ENCODE measurements at regions not wholly inside any gene's neighbourhood (a gene's known extent, or its start where the extent isn't known, plus 50 kb on each side); places are given as distances from the start of the nearest gene placed in this dataset.
"Not testable (repeated sequence)": the region's sequence is repeated elsewhere in the genome, so short reads cannot be mapped to it uniquely, and the experiment has no call there.

DNA sequence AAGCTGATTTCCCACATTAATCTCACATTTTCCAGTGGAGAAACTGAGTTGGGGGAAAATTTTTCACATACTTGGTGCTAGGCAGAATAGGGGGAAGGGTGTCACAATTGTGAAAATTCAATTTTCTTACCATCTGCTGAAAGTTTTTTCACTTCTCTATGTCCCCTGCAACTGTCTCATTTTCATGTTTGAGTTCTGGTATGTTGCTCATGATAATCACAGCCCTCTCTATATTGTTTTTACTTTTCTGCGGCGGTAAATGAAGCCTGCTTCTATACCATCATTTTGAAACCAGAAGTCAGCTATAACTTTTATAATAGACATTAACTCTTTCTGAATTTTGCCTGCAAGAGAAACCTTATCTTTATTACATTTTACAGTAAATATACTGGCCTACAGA is 1664.5 kb downstream of the EFNA5 start:
- intact Hi-C loops (cut with DNase I): no loop called here
- TF ChIP-seq, protein P1, sequence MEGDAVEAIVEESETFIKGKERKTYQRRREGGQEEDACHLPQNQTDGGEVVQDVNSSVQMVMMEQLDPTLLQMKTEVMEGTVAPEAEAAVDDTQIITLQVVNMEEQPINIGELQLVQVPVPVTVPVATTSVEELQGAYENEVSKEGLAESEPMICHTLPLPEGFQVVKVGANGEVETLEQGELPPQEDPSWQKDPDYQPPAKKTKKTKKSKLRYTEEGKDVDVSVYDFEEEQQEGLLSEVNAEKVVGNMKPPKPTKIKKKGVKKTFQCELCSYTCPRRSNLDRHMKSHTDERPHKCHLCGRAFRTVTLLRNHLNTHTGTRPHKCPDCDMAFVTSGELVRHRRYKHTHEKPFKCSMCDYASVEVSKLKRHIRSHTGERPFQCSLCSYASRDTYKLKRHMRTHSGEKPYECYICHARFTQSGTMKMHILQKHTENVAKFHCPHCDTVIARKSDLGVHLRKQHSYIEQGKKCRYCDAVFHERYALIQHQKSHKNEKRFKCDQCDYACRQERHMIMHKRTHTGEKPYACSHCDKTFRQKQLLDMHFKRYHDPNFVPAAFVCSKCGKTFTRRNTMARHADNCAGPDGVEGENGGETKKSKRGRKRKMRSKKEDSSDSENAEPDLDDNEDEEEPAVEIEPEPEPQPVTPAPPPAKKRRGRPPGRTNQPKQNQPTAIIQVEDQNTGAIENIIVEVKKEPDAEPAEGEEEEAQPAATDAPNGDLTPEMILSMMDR (IDR thresholded peaks at IDR 0.05): no peak

DNA sequence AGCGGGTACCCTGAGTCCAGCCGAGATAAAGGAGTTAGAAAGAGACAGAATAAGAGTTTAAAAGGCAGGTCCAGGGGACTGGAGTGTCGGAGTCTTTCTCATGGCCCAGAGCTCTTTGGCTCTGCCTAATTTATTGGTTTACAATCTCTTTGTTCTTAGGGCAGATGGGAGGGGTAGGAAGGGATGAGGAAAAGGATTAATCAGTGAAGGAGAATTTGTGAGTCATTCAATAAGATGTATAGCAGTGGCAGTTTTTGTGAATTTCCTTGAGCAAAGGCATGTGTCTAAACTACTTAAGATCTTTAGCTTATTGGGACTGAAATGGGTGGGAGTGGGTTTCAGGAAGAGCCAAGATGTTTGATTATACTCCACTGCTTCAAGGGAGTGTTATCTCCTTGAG is 1671.7 kb downstream of the EFNA5 start:
- H3K9me3 ChIP-seq; H3K36me3 ChIP-seq; H3K27me3 ChIP-seq (replicated peaks; ENCODE audit: insufficient read depth); H3K27ac ChIP-seq; DNase-seq (ENCODE audit: low spot score); intact Hi-C loops (cut with DNase I); H3K4me3 ChIP-seq; H3K4me1 ChIP-seq (replicated peaks): not testable (repeated sequence)
- 69% methylated on average over 3 of the region's 3 CpGs for WGBS

More for the DNA sequence above, 1664.5 kb downstream of the EFNA5 start:
- H3K27me3 ChIP-seq (replicated peaks; ENCODE audit: insufficient read depth): no peaks in the 10 kb centered on the region
- 60% methylated on average over 2 of the region's 2 CpGs for WGBS
- H3K36me3 ChIP-seq: no peaks in the 10 kb centered on the region
- DNase-seq (ENCODE audit: low spot score): no peak
- no peak overlapping the region for H3K27ac ChIP-seq
- no peaks in the 10 kb centered on the region for H3K9me3 ChIP-seq
- no peak overlapping the region for H3K4me3 ChIP-seq
- H3K4me1 ChIP-seq (replicated peaks): no peaks in the 10 kb centered on the region

DNA sequence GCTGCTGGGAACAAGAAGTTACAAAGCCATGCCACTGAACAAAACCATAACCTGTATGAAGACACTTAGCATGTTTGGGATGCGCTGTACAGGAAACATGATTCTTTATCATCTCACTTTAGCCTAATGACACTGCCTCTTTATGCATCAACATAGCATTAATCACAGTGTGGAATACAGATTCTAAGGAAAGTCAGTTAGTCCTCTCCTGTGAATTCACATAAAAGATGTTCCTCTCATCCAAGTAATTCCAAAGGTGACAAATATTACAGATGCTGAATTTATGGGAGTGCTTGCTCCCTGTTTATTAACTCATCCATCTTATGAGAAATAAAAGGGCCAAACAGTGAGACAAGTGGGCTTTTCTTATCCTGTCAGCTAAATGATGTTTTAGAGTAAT is 1677.7 kb downstream of the EFNA5 start:
- no peaks in the 10 kb centered on the region for H3K27me3 ChIP-seq (replicated peaks; ENCODE audit: insufficient read depth)
- no peaks in the 10 kb centered on the region for H3K4me1 ChIP-seq (replicated peaks)
- intact Hi-C loops (cut with DNase I): no loop called here
- DNase-seq (ENCODE audit: low spot score): no peak
- 92% methylated on average over 1 of the region's 1 CpG for WGBS
- H3K4me3 ChIP-seq: no peak overlapping the region
- no peak for TF ChIP-seq POLR2AphosphoS5 (IDR thresholded peaks at IDR 0.05)
- no peaks in the 10 kb centered on the region for H3K9me3 ChIP-seq
- H3K27ac ChIP-seq: no peak overlapping the region
- H3K36me3 ChIP-seq: no peaks in the 10 kb centered on the region

DNA sequence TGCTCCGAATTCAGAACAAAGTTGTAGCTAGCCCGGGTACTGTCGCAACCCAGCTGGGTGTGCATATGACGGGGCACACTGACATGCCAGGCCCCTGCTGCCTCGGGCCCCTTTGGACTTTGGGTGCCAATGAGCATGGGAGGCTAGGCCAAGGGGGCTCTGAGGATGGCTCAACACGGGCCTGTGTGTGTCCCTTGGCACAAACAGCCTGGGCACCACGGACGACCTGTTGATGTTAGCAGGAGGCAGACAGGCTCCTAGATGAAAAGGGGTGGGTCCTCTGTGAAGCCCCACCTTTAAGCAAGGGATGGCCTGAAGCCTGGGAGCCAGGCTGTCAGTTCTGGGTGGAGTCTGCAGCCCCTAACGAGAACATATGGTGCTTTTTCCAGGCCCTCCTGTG is 1688.2 kb downstream of the EFNA5 start:
- H3K4me3 ChIP-seq: no peak overlapping the region
- no peak for DNase-seq (ENCODE audit: low spot score)
- no peak for TF ChIP-seq POLR2AphosphoS5 (IDR thresholded peaks at IDR 0.05)
- no peaks in the 10 kb centered on the region for H3K4me1 ChIP-seq (replicated peaks)
- H3K27ac ChIP-seq: no peak overlapping the region
- H3K36me3 ChIP-seq: no peaks in the 10 kb centered on the region
- 93% methylated on average over 6 of the region's 9 CpGs for WGBS
- H3K27me3 ChIP-seq (replicated peaks; ENCODE audit: insufficient read depth): no peaks in the 10 kb centered on the region
- intact Hi-C loops (cut with DNase I): no loop called here
- H3K9me3 ChIP-seq: no peaks in the 10 kb centered on the region

DNA sequence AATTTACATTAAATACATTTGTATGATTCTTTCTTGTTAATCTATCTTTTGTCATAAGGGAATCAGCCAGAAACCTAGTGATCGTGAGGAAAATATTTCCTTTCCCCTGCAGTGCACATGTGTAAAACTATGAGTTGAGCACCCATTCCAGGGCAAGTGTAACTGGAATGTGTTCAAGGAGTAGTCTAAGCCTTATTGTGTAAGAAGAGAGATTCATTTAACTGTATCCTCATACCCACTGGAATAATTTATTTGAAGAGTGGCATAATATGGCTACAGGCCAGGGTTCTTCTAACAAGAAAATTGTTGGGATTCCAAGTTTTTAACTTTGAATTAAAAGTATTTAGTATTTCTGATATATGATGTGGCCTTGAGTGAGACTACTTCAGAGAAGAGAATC is 1692.7 kb downstream of the EFNA5 start:
- TF ChIP-seq, protein P1 (IDR thresholded peaks at IDR 0.05): no peak
- TF ChIP-seq POLR2A (IDR thresholded peaks at IDR 0.05) (no peak), POLR2AphosphoS5 (IDR thresholded peaks at IDR 0.05) (no peak)
- intact Hi-C loops (cut with DNase I): no loop called here
- Histone ChIP-seq H3K36me3 (no peaks in the 10 kb centered on the region), H3K9me3 (no peaks in the 10 kb centered on the region), H3K27me3 (replicated peaks; ENCODE audit: insufficient read depth) (no peaks in the 10 kb centered on the region), H3K4me3 (no peak overlapping the region), H3K27ac (no peak overlapping the region), H3K4me1 (replicated peaks) (no peaks in the 10 kb centered on the region)
- DNase-seq (ENCODE audit: low spot score): no peak
- WGBS: 63% methylated on average over 1 of the region's 1 CpG

DNA sequence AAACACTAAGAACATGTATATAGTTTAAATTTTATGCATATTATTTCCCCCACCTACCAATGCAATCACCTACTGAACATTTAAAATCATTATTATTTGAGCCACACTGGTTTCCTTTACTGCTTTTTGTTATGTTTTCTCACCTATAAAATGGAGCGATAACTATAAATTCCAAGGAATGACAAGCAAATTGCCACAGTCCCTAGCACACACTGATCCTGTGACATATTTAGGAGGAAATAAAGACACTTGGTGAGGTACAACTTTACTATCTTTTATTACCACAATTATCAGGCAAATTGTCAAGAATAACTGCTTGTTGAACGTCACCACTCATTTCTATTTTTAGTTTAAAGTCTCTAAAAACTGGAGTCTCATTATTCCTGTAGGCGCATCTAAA is 1693.6 kb downstream of the EFNA5 start:
- no peak overlapping the region for H3K27ac ChIP-seq
- no peak overlapping the region for H3K4me3 ChIP-seq
- H3K4me1 ChIP-seq (replicated peaks): no peaks in the 10 kb centered on the region
- no peaks in the 10 kb centered on the region for H3K27me3 ChIP-seq (replicated peaks; ENCODE audit: insufficient read depth)
- 56% methylated on average over 3 of the region's 3 CpGs for WGBS
- intact Hi-C loops (cut with DNase I): no loop called here
- H3K36me3 ChIP-seq: no peaks in the 10 kb centered on the region
- DNase-seq (ENCODE audit: low spot score): no peak
- no peak for TF ChIP-seq POLR2A (IDR thresholded peaks at IDR 0.05)
- no peaks in the 10 kb centered on the region for H3K9me3 ChIP-seq

DNA sequence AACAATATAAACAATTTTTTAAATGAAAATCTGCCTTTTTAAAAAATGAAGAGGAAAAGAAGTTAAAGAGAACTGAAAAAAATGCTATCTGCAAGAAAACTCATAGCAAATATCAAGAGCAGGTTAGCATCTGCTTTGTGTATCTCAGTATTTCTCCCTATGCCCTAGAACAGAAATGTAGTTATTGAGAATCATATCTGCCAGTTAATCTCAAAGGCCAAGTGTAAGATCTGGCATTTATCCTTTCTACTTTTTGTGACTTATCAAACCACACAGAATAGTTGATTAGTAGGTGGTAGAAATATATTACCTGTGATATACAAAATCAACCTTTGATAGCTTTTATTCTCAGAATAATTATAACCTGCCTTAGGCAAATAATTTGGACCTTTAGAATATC is 1699.8 kb downstream of the EFNA5 start:
- no peak for DNase-seq (ENCODE audit: low spot score)
- no peak overlapping the region for H3K27ac ChIP-seq
- intact Hi-C loops (cut with DNase I): no loop called here
- no peak overlapping the region for H3K4me3 ChIP-seq
- TF ChIP-seq POLR2A (IDR thresholded peaks at IDR 0.05) (no peak), POLR2AphosphoS5 (IDR thresholded peaks at IDR 0.05) (no peak)
- TF ChIP-seq, protein P1 (IDR thresholded peaks at IDR 0.05): no peak
- no peaks in the 10 kb centered on the region for H3K9me3 ChIP-seq
- H3K4me1 ChIP-seq (replicated peaks): no peaks in the 10 kb centered on the region
- no peaks in the 10 kb centered on the region for H3K27me3 ChIP-seq (replicated peaks; ENCODE audit: insufficient read depth)
- H3K36me3 ChIP-seq: no peaks in the 10 kb centered on the region
